ENCODE measurements at regions not wholly inside any gene's neighbourhood (a gene's known extent, or its start where the extent isn't known, plus 50 kb on each side); places are given as distances from the start of the nearest gene placed in this dataset.

- ATAC-seq (no peak), DNase-seq (no peak)
- H3K27ac Mint-ChIP-seq: no peak overlapping the region
- POLR2A ChIA-PET: no interaction called here
- no peaks in the 10 kb centered on the region for H3K36me3 Mint-ChIP-seq (ENCODE audit: low read depth)
- CTCF ChIA-PET: no interaction called here
- H3K4me3 Mint-ChIP-seq: no peak overlapping the region
- TF ChIP-seq, protein P1, sequence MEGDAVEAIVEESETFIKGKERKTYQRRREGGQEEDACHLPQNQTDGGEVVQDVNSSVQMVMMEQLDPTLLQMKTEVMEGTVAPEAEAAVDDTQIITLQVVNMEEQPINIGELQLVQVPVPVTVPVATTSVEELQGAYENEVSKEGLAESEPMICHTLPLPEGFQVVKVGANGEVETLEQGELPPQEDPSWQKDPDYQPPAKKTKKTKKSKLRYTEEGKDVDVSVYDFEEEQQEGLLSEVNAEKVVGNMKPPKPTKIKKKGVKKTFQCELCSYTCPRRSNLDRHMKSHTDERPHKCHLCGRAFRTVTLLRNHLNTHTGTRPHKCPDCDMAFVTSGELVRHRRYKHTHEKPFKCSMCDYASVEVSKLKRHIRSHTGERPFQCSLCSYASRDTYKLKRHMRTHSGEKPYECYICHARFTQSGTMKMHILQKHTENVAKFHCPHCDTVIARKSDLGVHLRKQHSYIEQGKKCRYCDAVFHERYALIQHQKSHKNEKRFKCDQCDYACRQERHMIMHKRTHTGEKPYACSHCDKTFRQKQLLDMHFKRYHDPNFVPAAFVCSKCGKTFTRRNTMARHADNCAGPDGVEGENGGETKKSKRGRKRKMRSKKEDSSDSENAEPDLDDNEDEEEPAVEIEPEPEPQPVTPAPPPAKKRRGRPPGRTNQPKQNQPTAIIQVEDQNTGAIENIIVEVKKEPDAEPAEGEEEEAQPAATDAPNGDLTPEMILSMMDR (IDR thresholded peaks at IDR 0.05): no peak
- intact Hi-C loops (cut with micrococcal nuclease): no loop called here
- H3K27me3 Mint-ChIP-seq: no peaks in the 10 kb centered on the region
- H3K4me1 Mint-ChIP-seq (ENCODE audit: low read depth): no peaks in the 10 kb centered on the region
- H3K9me3 Mint-ChIP-seq: peaks cover 1% of the 10 kb centered on the region
Observed at GRCh38 chr4:138521809-138522208, 279.7 kb upstream of the SLC7A11 start.

- no peak for ATAC-seq
- POLR2A ChIA-PET: no interaction called here
- TF ChIP-seq, protein P1 (IDR thresholded peaks at IDR 0.05): no peak
Observed at GRCh38 chr4:138519436-138519835, 277.3 kb upstream of the SLC7A11 start.

DNA sequence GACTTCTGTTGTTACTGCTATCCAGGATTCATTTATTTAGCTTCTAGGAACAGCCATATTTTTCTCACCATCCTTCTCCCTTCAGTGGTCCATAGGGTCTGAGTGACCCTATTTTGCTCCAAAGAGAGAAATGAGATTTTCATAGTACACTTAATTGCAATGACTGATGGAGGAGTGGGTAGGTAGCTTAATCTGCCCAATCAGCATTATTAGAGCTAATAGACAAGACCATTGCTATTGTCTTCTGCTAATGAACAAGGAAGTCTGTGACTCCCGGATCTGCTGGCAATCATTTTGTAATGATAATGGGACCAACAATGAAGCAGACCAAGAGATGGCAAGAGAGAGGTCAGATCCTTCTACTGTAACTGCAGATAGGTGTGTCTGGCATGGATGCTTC, 271.4 kb upstream of the SLC7A11 start:
- intact Hi-C loops (cut with micrococcal nuclease): no loop called here
- H3K36me3 Mint-ChIP-seq (ENCODE audit: low read depth): no peaks in the 10 kb centered on the region
- no peaks in the 10 kb centered on the region for H3K4me1 Mint-ChIP-seq (ENCODE audit: low read depth)
- no peak overlapping the region for H3K4me3 Mint-ChIP-seq
- H3K27me3 Mint-ChIP-seq: no peaks in the 10 kb centered on the region
- no peak for DNase-seq
- H3K27ac Mint-ChIP-seq: no peak overlapping the region
- TF ChIP-seq, protein P1 (IDR thresholded peaks at IDR 0.05): no peak
- CTCF ChIA-PET: no interaction called here
- H3K9me3 Mint-ChIP-seq: no peaks in the 10 kb centered on the region
- POLR2A ChIA-PET: no interaction called here
- ATAC-seq: no peak

More at GRCh38 chr4:138519436-138519835, 277.3 kb upstream of the SLC7A11 start:
- H3K4me3 Mint-ChIP-seq: no peak overlapping the region
- H3K9me3 Mint-ChIP-seq: no peaks in the 10 kb centered on the region
- no peaks in the 10 kb centered on the region for H3K4me1 Mint-ChIP-seq (ENCODE audit: low read depth)
- no peak for DNase-seq
- no peak overlapping the region for H3K27ac Mint-ChIP-seq
- intact Hi-C loops (cut with micrococcal nuclease): no loop called here
- H3K36me3 Mint-ChIP-seq (ENCODE audit: low read depth): no peaks in the 10 kb centered on the region
- CTCF ChIA-PET: no interaction called here
- H3K27me3 Mint-ChIP-seq: no peaks in the 10 kb centered on the region

DNA sequence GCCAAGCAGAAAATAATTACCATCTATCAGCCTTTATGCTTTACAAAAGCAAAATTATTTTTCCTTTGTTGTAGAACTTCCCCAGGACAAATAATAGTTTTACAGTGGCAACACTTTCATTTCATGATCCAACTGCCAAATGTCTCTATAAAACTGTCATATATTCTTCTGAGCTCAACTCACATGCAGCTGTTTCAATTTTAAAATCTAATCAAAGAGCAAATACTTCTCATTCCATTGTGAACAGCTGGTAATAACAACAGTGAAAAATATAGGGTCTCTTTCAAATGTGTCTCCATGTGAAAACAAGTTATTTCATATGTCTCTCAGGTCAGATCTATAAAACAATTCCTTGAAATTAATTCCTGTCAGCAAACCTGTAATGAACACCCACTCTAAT, 270.6 kb upstream of the SLC7A11 start:
- TF ChIP-seq, protein P1 (IDR thresholded peaks at IDR 0.05): no peak
- intact Hi-C loops (cut with micrococcal nuclease): no loop called here
- H3K27me3 Mint-ChIP-seq: peaks cover 2% of the 10 kb centered on the region
- ChIA-PET CTCF (no interaction called here), POLR2A (no interaction called here)
- H3K36me3 Mint-ChIP-seq (ENCODE audit: low read depth): no peaks in the 10 kb centered on the region
- H3K4me1 Mint-ChIP-seq (ENCODE audit: low read depth): no peaks in the 10 kb centered on the region
- H3K27ac Mint-ChIP-seq: no peak overlapping the region
- no peaks in the 10 kb centered on the region for H3K9me3 Mint-ChIP-seq
- no peak for ATAC-seq
- no peak for DNase-seq
- H3K4me3 Mint-ChIP-seq: no peak overlapping the region

DNA sequence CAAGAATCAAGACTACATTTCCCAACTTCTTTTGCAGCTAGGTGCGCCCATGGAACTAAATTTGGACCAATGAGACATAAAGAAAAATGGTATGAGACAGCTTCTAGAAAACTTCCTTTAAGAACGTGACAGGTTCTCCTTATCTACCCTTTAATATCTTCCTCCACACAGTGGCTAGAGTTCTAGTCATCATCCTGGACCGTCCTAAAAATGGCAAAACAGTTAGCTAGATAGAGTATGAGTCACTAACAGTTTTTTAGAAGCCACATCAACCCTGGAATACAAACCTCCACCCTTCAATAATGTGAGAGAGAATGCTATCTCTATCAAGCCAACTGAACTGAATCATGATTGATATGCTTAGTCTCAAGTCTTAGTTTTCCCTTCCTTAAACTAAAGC, 267.9 kb upstream of the SLC7A11 start:
- Mint-ChIP-seq H3K9me3 (no peaks in the 10 kb centered on the region), H3K27me3 (peaks cover 2% of the 10 kb centered on the region), H3K4me1 (ENCODE audit: low read depth) (no peaks in the 10 kb centered on the region), H3K4me3 (no peak overlapping the region), H3K27ac (no peak overlapping the region), H3K36me3 (ENCODE audit: low read depth) (no peaks in the 10 kb centered on the region)
- intact Hi-C loops (cut with micrococcal nuclease): no loop called here
- POLR2A ChIA-PET: no interaction called here
- CTCF ChIA-PET: interaction anchor here (0.9 kb wide), 1 partner anchor 361 kb away, joined by 4 read pairs; no protein-coding TSS in a partner anchor
- TF ChIP-seq, protein P1 (IDR thresholded peaks at IDR 0.05): no peak
- no peak for ATAC-seq
- DNase-seq: no peak
